ENCODE measurements at regions not wholly inside any gene's neighbourhood (a gene's known extent, or its start where the extent isn't known, plus 50 kb on each side); places are given as distances from the start of the nearest gene placed in this dataset.

DNA sequence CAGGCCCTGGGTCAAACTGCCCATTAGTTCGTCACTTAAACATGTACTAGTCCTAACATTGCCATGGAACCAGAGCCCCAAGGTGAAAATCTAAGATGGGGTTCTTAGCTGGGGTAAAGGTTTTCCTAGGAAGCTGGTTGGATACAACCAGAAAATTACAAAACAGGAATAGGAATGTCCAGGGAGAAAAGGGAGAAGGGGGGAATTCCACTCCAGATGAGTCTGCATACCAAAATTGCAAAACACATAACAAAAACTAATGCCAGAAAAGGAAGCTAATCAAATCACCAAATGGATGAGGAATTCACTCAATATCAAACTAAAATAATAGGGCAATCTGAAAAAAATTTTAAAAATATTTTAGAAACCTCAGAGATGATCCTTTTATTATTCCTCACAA, 396.2 kb downstream of the EFNA5 start:
- TF ChIP-seq ZNF24 (tag by site-specific recombination; IDR thresholded peaks at IDR 0.05) (no peak), ZNF558 (tag by site-specific recombination; IDR thresholded peaks at IDR 0.05) (no peak), ZNF266 (tag by site-specific recombination; IDR thresholded peaks at IDR 0.05; ENCODE audit: low read depth) (no peak)
- TF ChIP-seq, protein P1, sequence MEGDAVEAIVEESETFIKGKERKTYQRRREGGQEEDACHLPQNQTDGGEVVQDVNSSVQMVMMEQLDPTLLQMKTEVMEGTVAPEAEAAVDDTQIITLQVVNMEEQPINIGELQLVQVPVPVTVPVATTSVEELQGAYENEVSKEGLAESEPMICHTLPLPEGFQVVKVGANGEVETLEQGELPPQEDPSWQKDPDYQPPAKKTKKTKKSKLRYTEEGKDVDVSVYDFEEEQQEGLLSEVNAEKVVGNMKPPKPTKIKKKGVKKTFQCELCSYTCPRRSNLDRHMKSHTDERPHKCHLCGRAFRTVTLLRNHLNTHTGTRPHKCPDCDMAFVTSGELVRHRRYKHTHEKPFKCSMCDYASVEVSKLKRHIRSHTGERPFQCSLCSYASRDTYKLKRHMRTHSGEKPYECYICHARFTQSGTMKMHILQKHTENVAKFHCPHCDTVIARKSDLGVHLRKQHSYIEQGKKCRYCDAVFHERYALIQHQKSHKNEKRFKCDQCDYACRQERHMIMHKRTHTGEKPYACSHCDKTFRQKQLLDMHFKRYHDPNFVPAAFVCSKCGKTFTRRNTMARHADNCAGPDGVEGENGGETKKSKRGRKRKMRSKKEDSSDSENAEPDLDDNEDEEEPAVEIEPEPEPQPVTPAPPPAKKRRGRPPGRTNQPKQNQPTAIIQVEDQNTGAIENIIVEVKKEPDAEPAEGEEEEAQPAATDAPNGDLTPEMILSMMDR (tag by site-specific recombination; IDR thresholded peaks at IDR 0.05): no peak
- TF ChIP-seq, protein P2, sequence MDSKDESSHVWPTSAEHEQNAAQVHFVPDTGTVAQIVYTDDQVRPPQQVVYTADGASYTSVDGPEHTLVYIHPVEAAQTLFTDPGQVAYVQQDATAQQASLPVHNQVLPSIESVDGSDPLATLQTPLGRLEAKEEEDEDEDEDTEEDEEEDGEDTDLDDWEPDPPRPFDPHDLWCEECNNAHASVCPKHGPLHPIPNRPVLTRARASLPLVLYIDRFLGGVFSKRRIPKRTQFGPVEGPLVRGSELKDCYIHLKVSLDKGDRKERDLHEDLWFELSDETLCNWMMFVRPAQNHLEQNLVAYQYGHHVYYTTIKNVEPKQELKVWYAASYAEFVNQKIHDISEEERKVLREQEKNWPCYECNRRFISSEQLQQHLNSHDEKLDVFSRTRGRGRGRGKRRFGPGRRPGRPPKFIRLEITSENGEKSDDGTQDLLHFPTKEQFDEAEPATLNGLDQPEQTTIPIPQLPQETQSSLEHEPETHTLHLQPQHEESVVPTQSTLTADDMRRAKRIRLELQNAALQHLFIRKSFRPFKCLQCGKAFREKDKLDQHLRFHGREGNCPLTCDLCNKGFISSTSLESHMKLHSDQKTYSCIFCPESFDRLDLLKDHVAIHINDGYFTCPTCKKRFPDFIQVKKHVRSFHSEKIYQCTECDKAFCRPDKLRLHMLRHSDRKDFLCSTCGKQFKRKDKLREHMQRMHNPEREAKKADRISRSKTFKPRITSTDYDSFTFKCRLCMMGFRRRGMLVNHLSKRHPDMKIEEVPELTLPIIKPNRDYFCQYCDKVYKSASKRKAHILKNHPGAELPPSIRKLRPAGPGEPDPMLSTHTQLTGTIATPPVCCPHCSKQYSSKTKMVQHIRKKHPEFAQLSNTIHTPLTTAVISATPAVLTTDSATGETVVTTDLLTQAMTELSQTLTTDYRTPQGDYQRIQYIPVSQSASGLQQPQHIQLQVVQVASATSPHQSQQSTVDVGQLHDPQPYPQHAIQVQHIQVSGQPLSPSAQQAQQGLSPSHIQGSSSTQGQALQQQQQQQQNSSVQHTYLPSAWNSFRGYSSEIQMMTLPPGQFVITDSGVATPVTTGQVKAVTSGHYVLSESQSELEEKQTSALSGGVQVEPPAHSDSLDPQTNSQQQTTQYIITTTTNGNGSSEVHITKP (tag by site-specific recombination; IDR thresholded peaks at IDR 0.05): no peak

Measured in HEK293 (cell line).